Stimulated activated CD4-positive, alpha-beta T cell treated with anti-CD3 and anti-CD28 coated beads, Interleukin-12 subunit alpha, Interleukin-12 subunit beta, amount 100 ng/mL, for 24 hours (primary cell): ENCODE measurements at regions not wholly inside any gene's neighbourhood (a gene's known extent, or its start where the extent isn't known, plus 50 kb on each side); places are given as distances from the start of the nearest gene placed in this dataset.

Source experiments
- DNase-seq, 2 experiments: peaks; one replicate each; pipeline ENCODE4 v3.0.0-alpha.2; 2020; ENCODE audit warnings: low read depth in 2 of 2

GRCh38 chr20:57025666-57026224 lies 240.7 kb downstream of the BMP7 start:
- no peak for DNase-seq

GRCh38 chr20:57027777-57028176 lies 238.7 kb downstream of the BMP7 start:
- DNase-seq: no peak

GRCh38 chr20:57030611-57031600 lies 235.5 kb downstream of the BMP7 start:
- DNase-seq: no peak

- DNase-seq: no peak
Measured at GRCh38 chr20:57031867-57032355, 234.5 kb downstream of the BMP7 start.

- no peak for DNase-seq
Measured at GRCh38 chr20:57032847-57033246, 233.6 kb downstream of the BMP7 start.

GRCh38 chr20:57034001-57034400 lies 232.4 kb downstream of the BMP7 start:
- no peak for DNase-seq

GRCh38 chr20:57037689-57038088 lies 228.8 kb downstream of the BMP7 start:
- no peak for DNase-seq

- no peak for DNase-seq
Measured at GRCh38 chr20:57038608-57039440, 227.6 kb downstream of the BMP7 start.

GRCh38 chr20:57040466-57040865 lies 226.0 kb downstream of the BMP7 start:
- DNase-seq: no peak

GRCh38 chr20:57040924-57041323 lies 225.5 kb downstream of the BMP7 start:
- no peak for DNase-seq

GRCh38 chr20:57043091-57043490 lies 223.3 kb downstream of the BMP7 start:
- no peak for DNase-seq

GRCh38 chr20:57043669-57044268 lies 222.7 kb downstream of the BMP7 start:
- no peak for DNase-seq

- no peak for DNase-seq
Measured at GRCh38 chr20:57047281-57048026, 219.0 kb downstream of the BMP7 start.

- DNase-seq: peak in 1 of 2 experiments; percentile 15
Measured at GRCh38 chr20:57048027-57048869, 218.2 kb downstream of the BMP7 start.

GRCh38 chr20:57049296-57049695 lies 217.1 kb downstream of the BMP7 start:
- DNase-seq: no peak

- no peak for DNase-seq
Measured at GRCh38 chr20:57051096-57051495, 215.3 kb downstream of the BMP7 start.

- DNase-seq: no peak
Measured at GRCh38 chr20:57053067-57053466, 213.4 kb downstream of the BMP7 start.

GRCh38 chr20:57053793-57054552 lies 212.5 kb downstream of the BMP7 start:
- no peak for DNase-seq

- DNase-seq: no peak
Measured at GRCh38 chr20:57055345-57055744, 211.1 kb downstream of the BMP7 start.
